SK-N-SH (cell line): ENCODE measurements at regions not wholly inside any gene's neighbourhood (a gene's known extent, or its start where the extent isn't known, plus 50 kb on each side); places are given as distances from the start of the nearest gene placed in this dataset.

Experiments used
- CTCF ChIA-PET: fragments of 300-600, 350-600 bp; formaldehyde crosslinking; extraction: SDS; loops from one replicate; lab custom pipeline; 2021; lab: Yijun Ruan, JAX
- POLR2A ChIA-PET: fragments of 350-600 bp; sonication (Branson Sonifier 250); formaldehyde crosslinking; extraction: SDS; loops from one replicate; lab custom pipeline; 2020; ENCODE audit warnings: antibody characterized with exemption, inconsistent platforms; lab: Yijun Ruan, JAX
- DNase-seq: peaks from one replicate; pipeline ENCODE4 v3.0.0; 2012
- H2AFZ ChIP-seq: fragments of 200-600 bp; sonication (generic); 2 replicates; pipeline ENCODE4 v1.8.1; 2016; ENCODE audit warnings: antibody characterized with exemption, mild to moderate bottlenecking, low read depth
- H3F3A ChIP-seq: fragments of 200-600 bp; sonication (generic); replicated peaks from 2 replicates; pipeline ENCODE3; 2016; ENCODE audit warnings: antibody characterized with exemption, mild to moderate bottlenecking; ENCODE audit not compliant: insufficient read depth
- H3K27ac ChIP-seq, 2 experiments: fragments of 200-500 bp in 1 of 2; fragments of 200-600 bp in 1 of 2; sonication (Bioruptor generic) in 1 of 2; sonication (generic), shearing (Covaris generic) in 1 of 2; 2 replicates each; pipeline versions ENCODE4 v1.5.1 to v1.6.1; 2014 to 2016; ENCODE audit warnings: low read depth in 2 of 2, inconsistent platforms in 1 of 2, low read length in 1 of 2, mild to moderate bottlenecking in 1 of 2, mixed read lengths in 1 of 2
- H3K27me3 ChIP-seq: fragments of 200-600 bp; sonication (generic), shearing (Covaris generic); 2 replicates; pipeline ENCODE4 v1.6.1; 2016; ENCODE audit warnings: mixed run types; ENCODE audit not compliant: insufficient read depth
- H3K36me3 ChIP-seq, 2 experiments: fragments of 200-500 bp in 1 of 2; fragments of 200-600 bp in 1 of 2; sonication (Bioruptor generic) in 1 of 2; sonication (generic) in 1 of 2; replicated peaks in 1 of 2; 2 replicates each; pipeline versions ENCODE3 to v1.5.1; 2014 to 2016; ENCODE audit warnings: low read length in 1 of 2, mild to moderate bottlenecking in 1 of 2; ENCODE audit not compliant: insufficient read depth in 2 of 2, control insufficient read depth in 1 of 2
- H3K4me1 ChIP-seq, 2 experiments: fragments of 200-500 bp in 1 of 2; fragments of 200-600 bp in 1 of 2; sonication (Bioruptor generic) in 1 of 2; sonication (generic), shearing (Covaris generic) in 1 of 2; 2 replicates each; pipeline versions ENCODE4 v1.5.1 to v1.6.1; 2014 to 2016; ENCODE audit warnings: low read depth in 1 of 2, low read length in 1 of 2, mixed run types in 1 of 2; ENCODE audit not compliant: insufficient read depth in 2 of 2, control insufficient read depth in 1 of 2
- H3K4me2 ChIP-seq: fragments of 200-600 bp; sonication (generic), shearing (Covaris generic); 2 replicates; pipeline ENCODE4 v1.6.1; 2017; ENCODE audit warnings: mixed run types
- H3K4me3 ChIP-seq, 2 experiments: fragments of 200-500 bp in 1 of 2; fragments of 200-600 bp in 1 of 2; sonication (Bioruptor generic) in 1 of 2; sonication (generic), shearing (Covaris generic) in 1 of 2; 2 replicates each; pipeline versions ENCODE4 v1.5.1 to v1.8.1; 2014 to 2016; ENCODE audit warnings: low read depth in 2 of 2, inconsistent platforms in 1 of 2, low read length in 1 of 2, mild to moderate bottlenecking in 1 of 2, mixed read lengths in 1 of 2, moderate library complexity in 1 of 2
- H3K79me2 ChIP-seq: fragments of 200-600 bp; sonication (generic); 2 replicates; pipeline ENCODE4 v1.8.1; 2017; ENCODE audit warnings: mild to moderate bottlenecking; ENCODE audit not compliant: insufficient read depth
- H3K9ac ChIP-seq: fragments of 200-600 bp; sonication (generic); 2 replicates; pipeline ENCODE4 v1.6.1; 2017; ENCODE audit warnings: mixed run types
- H3K9me2 ChIP-seq: fragments of 200-600 bp; sonication (generic); 2 replicates; pipeline ENCODE4 v1.6.1; 2017; ENCODE audit warnings: mixed run types
- H3K9me3 ChIP-seq: fragments of 200-600 bp; sonication (generic); 2 replicates; pipeline ENCODE4 v1.6.1; 2017; ENCODE audit warnings: mixed run types, mild to moderate bottlenecking, moderate library complexity
- H4K20me1 ChIP-seq: fragments of 200-600 bp; sonication (generic); 2 replicates; pipeline ENCODE4 v1.6.1; 2017; ENCODE audit warnings: mild to moderate bottlenecking, mixed run types; ENCODE audit not compliant: insufficient read depth
- FOSL2 ChIP-seq: IDR thresholded peaks from 2 replicates; pipeline ENCODE4 v1.4.0; 2012; ENCODE audit warnings: low read depth, mild to moderate bottlenecking, moderate library complexity, borderline replicate concordance
- GATA2 ChIP-seq: sonication (generic); formaldehyde crosslinking; IDR thresholded peaks from 2 replicates; pipeline ENCODE4 v1.5.0; 2020; ENCODE audit warnings: mild to moderate bottlenecking, missing genetic modification reagents
- IRF3 ChIP-seq: fragments of 150-350 bp; IDR thresholded peaks from 2 replicates; pipeline ENCODE4 v1.6.1; 2016; ENCODE audit warnings: mild to moderate bottlenecking, low read depth, low read length
- RAD21 ChIP-seq: IDR thresholded peaks from 2 replicates; pipeline ENCODE4 v1.6.1; 2012; ENCODE audit warnings: mild to moderate bottlenecking, low read length
- RCOR1 ChIP-seq: fragments of 150-350 bp; IDR thresholded peaks from 2 replicates; pipeline ENCODE4 v1.6.1; 2017; ENCODE audit warnings: antibody characterized with exemption, low read length
- SIN3A ChIP-seq: IDR thresholded peaks from 2 replicates; pipeline ENCODE4 v1.6.1; 2012; ENCODE audit warnings: low read depth, mild to moderate bottlenecking, low read length, moderate library complexity, borderline replicate concordance
- USF1 ChIP-seq: IDR thresholded peaks from 2 replicates; pipeline ENCODE4 v1.4.0; 2012; ENCODE audit warnings: low read depth, borderline replicate concordance
- USF2 ChIP-seq: fragments of 150-350 bp; IDR thresholded peaks from 2 replicates; pipeline ENCODE4 v1.6.1; 2017; ENCODE audit warnings: antibody characterized with exemption, low read length, low read depth, borderline replicate concordance
- YY1 ChIP-seq: IDR thresholded peaks from 2 replicates; pipeline ENCODE4 v1.4.0; 2012; ENCODE audit warnings: low read depth, mild to moderate bottlenecking
- ZBTB33 ChIP-seq: IDR thresholded peaks from 2 replicates; pipeline ENCODE4 v1.4.0; 2012; ENCODE audit warnings: low read depth, borderline replicate concordance
- WGBS: methylation state at CpG from one replicate; pipeline ENCODE4 v1.1.6; 2017; ENCODE audit warnings: low lambda C conversion rate; 5-methylcytosine and 5-hydroxymethylcytosine counted together

- WGBS = 12% methylated on average over 6 of the region's 6 CpGs
- H3K27me3 ChIP-seq = no peaks in the 10 kb centered on the region
These were observed 164.8 kb downstream of the ASMT start for GRCh38 chrX:1779626-1780025.

More at GRCh38 chrX:1779626-1780025, 164.8 kb downstream of the ASMT start:
- H3K4me3 ChIP-seq = no peak overlapping the region
- H4K20me1 ChIP-seq = no peaks in the 10 kb centered on the region
- H3K27ac ChIP-seq = no peak overlapping the region
- CTCF ChIA-PET = no interaction called here
- no peaks in the 10 kb centered on the region for H3K9me3 ChIP-seq
- peaks cover 6% of the 10 kb centered on the region for H3F3A ChIP-seq
- no peak overlapping the region for H2AFZ ChIP-seq
- H3K36me3 ChIP-seq = no peaks in the 10 kb centered on the region
- no peaks in the 10 kb centered on the region for H3K4me1 ChIP-seq
- H3K79me2 ChIP-seq = no peaks in the 10 kb centered on the region
- DNase-seq = no peak
- no peak overlapping the region for H3K4me2 ChIP-seq
- no peak overlapping the region for H3K9ac ChIP-seq
- POLR2A ChIA-PET = no interaction called here
- no peak for TF ChIP-seq RCOR1
- no peak for TF ChIP-seq FOSL2
- no peak for TF ChIP-seq IRF3
- TF ChIP-seq USF2 = no peak
- TF ChIP-seq GATA2 (CRISPR knock-in tag) = no peak
- TF ChIP-seq YY1 = no peak
- no peak for TF ChIP-seq SIN3A
- no peak for TF ChIP-seq ZBTB33
- TF ChIP-seq USF1 = no peak
- no peak for TF ChIP-seq RAD21
- no peaks in the 10 kb centered on the region for H3K9me2 ChIP-seq
